Central memory CD4-positive, alpha-beta T cell (primary cell): ENCODE measurements at regions not wholly inside any gene's neighbourhood (a gene's known extent, or its start where the extent isn't known, plus 50 kb on each side); places are given as distances from the start of the nearest gene placed in this dataset.

ENCODE experiments used
- DNase-seq: peaks from one replicate; pipeline ENCODE4 v3.0.0; 2022

DNA sequence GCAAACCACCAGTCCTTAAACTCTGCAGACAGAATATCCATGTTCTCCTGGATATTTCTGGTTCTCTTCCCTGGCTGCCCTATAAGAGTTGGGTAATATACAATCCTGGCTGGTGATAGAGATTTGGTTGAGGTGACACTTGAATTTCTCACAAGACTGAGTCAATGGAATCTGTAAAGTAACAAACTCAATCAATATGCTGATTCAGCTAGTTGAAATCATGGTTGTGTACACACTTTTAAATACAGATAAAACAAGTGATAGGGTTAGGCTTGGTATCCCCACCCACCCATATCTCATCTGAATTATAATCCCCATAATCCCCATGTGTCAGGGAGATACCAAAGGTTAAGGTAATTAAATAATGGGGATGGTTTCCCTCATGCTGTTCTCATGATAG lies 349.2 kb upstream of the MAD2L1 start:
- no peak for DNase-seq

DNA sequence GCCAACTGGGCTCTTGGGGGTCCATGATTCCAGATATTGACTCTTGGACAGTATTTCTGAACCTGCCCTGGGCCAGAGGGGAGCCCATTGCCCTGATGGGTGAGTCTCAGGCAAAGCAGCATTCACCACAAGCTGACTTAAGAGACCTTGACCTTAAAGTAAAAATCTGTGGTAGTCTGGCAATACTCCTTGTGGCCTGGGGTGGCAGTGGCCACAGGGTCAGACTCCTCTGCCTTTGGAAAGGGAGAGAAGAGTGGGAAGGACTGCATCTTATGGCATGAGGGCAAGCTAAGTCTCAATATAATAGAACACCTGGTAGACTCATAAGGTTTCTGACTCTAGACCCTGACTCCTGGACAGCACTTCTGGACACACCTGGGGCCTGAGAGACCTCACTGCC lies 340.3 kb upstream of the MAD2L1 start:
- DNase-seq, result no peak

DNA sequence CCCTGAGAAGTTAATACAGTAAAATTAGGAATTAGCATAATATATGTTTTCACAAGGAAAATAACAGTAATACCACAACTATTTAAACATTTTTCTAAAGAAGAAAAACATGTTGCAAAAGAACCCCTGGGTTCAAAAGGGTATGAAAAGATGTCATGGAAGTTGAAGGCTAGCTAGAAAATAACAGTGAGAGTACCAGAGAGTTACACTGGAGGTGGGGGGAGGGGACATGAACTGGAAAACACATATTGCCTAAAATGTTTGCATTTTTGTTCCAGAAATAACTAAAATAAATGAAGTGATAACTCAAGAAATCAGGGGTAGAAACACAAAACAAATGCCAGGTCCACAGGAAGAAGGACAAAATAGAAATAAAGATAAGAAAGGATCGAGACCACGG lies 336.6 kb upstream of the MAD2L1 start:
- no peak for DNase-seq

- no peak for DNase-seq
Observed at GRCh38 chr4:120400441-120400840, 333.8 kb upstream of the MAD2L1 start.

GRCh38 chr4:120399826-120400225 lies 333.2 kb upstream of the MAD2L1 start:
- DNase-seq, result no peak

DNA sequence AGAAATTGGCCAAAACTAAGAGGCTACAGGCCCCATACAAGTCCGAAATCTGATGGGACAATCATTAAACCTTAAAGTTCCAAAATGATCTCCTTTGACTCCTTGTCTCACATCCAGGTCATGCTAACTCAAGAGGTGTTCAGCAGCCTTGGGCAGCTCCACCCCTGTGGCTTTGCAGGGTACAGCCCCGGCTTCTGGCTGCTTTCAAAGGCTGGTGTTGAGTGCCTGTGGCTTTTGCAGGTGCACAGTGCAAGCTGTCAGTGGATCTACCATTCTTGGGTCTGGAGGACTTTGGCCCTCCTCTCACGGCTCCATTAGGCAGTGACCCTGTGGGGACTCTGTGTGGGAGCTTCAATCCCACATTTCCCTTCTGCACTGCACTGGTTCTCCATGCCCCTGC lies 329.1 kb upstream of the MAD2L1 start:
- no peak for DNase-seq

GRCh38 chr4:120355881-120356280 lies 289.2 kb upstream of the MAD2L1 start:
- no peak for DNase-seq

- no peak for DNase-seq
Observed at GRCh38 chr4:120354381-120354780, 287.7 kb upstream of the MAD2L1 start.

- DNase-seq, result no peak
Observed at GRCh38 chr4:120353235-120353634, 286.6 kb upstream of the MAD2L1 start.

GRCh38 chr4:120352739-120353138 lies 286.1 kb upstream of the MAD2L1 start:
- no peak for DNase-seq

GRCh38 chr4:120348948-120349347 lies 282.3 kb upstream of the MAD2L1 start:
- no peak for DNase-seq

GRCh38 chr4:120348521-120348920 lies 281.9 kb upstream of the MAD2L1 start:
- DNase-seq, result no peak

DNA sequence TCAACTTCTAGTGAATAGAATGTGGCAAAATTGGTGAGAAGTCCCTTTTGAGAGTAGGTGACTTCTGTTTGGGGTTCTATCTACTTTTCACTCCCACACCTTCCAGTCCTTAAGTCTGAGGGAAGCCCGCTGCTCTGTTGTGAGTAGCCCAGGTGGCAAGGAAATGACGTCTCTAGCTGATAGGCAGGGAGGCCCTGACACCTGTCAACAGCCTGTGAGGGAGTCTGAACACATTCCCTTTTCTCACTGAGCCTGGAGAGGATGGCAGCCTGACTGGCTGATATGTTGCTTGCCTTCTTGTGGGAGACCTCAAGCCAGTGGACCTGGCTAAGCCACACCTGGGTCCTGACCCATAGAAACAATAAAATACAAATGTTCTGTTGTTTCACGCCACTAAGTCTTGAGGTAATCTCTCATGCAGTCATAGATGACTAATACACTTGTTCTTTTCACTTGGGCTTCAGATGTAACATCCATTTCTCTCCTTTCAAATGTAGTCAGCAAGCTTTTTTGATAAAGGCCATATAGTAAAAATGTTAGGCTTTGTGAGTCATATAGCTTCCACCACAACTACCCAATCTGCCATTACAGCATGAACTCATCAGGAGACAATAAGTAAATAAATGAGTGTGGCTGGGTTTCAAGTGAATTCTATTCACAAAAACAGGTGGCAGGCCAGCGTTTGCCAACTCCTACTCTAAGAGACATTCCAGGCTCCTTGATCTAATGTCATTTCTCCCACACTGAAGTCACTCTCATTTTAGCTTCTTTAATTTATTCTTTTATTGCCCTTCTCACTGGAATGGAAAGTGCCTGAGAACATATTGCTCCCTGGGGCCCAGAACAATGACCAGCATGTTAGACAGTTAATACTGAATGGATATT lies 265.1 kb upstream of the MAD2L1 start:
- DNase-seq, result no peak

DNA sequence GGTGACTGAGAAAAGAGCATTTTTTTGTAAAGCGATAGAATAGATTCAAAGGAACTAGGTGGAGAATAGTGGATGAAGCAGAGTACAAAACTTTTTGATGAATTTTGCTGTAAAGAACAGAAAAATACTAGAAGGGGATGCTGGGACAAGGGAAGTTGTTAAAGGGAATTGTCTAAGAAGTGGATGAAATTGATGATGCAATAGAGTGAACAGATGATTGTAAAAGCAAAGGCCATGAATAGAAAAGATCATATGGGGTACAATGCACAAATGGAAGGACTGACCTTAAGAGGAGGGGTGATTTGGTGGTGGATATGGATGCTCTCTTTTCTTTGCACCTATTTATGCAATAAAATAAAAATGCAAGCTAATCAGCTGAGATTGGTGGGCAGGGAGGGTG lies 262.7 kb upstream of the MAD2L1 start:
- DNase-seq, result no peak

GRCh38 chr4:120327276-120327675 lies 260.6 kb upstream of the MAD2L1 start:
- no peak for DNase-seq

DNA sequence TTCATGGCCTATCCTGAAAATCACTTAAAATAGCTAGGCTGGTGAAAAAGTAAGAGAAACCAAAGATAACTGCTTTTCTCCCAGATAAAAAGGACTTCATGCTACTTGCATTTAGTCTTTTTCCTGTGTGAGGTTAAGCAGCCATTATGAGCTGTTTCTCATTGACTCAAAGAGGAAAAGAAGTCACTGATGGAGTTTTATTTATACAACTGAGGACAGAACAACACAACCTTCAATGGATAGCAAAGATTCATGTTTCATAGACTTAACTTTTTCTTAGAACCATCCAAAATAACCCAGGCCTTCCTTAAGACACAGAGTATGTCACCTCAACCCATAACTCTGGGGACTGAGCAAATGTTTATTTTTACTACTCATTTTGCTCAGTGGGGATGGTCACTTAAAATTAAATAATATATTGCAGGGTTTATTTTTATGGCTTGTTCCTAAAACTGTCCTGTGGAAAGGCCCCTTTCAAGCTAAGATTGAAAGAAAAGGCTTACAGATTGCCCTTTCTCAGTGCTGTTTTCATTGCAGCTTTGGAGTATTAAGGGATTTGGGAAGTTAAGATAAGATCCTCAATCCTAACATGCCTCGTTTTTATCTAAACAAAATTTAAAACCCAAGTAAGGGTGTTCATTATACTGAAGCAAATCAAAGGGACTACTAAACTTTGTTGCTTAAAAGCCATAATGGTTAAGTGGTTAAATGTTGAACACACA lies 252.6 kb upstream of the MAD2L1 start:
- no peak for DNase-seq

DNA sequence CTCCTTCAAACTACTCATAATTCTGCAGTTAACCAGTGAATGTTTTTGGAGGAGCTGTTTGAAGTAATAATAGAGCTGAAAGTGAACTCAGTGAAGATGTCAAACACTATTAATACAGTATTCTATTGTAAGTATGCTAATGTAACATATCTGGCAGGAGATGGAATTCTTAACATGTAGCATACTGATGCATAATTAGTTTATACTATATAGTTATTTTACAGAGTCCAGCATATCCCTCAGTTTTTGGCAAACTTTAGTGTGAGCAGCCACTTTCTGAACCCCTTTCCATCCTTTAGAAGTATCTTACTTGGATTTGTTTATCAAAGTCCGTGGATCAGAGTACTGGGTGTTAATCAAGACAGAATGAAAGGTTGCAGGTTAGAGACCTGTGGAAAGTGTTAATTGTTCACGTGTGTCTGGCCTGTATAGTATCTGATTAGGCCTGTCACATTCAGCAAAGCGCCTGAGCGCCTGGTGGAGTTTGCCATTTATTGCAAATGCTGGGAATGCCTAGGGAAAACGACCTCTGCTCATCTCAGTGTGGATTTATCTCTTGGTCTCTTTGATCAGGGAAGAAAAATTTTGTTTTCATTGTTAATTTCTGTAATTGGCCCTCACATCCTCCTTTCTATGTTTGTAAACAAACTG lies 251.7 kb upstream of the MAD2L1 start:
- DNase-seq, result no peak

DNA sequence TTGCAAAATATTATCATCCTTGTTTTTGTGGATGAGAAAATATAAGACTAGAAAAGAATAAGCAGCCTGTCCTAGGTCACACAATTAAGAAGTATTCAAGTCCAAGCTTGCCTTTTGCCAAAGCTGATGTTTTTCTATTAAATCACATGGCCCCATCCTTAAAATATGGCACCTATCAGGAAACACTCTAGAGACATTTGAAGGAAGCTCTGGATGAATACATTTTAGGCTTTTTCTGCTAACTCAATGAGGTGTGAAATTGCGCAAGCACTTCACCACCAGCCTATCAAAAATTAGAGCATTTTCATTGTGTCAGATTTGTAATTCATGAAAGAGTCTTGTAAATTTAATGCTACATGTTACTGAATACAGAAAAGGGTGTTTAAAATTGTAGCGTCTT lies 251.1 kb upstream of the MAD2L1 start:
- DNase-seq, result no peak

DNA sequence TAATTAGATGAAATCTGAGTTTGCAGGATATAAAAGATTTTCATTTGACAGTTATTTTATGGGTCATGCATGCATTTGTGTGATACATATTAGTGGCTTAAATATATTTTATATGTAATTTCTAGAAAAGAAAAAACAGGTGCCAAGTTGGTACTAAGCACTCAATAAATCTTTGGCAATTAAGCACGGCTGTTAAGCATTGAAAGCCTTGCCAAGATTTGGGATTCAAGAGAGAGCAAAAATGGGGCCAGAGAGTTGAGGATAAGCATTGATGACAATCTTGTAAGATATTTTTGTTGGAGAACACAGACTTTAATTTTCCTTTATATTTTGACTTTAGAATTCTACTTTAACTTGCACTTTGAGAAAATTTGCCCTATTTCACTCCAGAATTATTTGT lies 249.8 kb upstream of the MAD2L1 start:
- DNase-seq, result no peak

GRCh38 chr4:120314969-120315368 lies 248.3 kb upstream of the MAD2L1 start:
- DNase-seq, result no peak

- DNase-seq, result no peak
Observed at GRCh38 chr4:120304801-120305200, 238.2 kb upstream of the MAD2L1 start.

DNA sequence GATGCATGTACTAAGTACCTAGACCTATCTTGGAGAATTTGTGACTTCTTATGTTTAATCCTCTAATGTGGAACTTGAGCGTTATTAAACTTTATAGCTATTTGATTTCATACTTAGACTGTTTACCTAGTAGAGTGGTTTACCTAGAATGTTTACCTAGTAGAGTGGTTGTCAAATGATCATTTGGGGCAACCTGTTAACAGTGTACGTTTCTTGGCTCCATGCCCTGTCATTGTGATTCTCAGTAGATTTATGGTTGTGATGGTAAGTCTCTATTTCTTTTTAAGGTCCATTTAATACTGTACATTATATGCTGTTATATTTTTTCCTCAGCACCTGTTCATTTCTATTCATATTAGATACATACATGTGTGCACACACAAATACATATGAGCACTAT lies 233.0 kb upstream of the MAD2L1 start:
- DNase-seq, result no peak

- DNase-seq, result no peak
Observed at GRCh38 chr4:120293341-120293740, 226.7 kb upstream of the MAD2L1 start.

DNA sequence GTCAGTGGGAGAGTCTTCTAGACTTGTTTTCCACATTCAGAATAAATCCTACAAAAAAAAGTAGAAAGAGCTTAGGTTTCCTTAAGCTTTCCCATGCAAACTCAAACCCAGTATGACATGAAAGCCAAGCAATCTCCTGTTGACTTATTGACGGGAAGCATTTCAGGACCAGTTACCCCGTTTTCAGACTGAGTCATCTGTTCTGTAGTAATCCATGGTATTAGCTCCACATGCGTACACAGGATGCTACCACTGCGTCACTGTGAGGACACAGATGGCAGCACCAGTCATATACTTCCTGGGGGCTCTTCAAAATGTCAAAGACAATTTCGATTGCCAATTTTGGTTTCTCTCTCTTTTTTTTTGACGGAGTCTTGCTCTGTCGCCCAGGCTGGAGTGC lies 224.9 kb upstream of the MAD2L1 start:
- DNase-seq, result no peak
